ENCODE measurements at regions not wholly inside any gene's neighbourhood (a gene's known extent, or its start where the extent isn't known, plus 50 kb on each side); places are given as distances from the start of the nearest gene placed in this dataset.

- DNase-seq (ENCODE audit: low read depth) = no peak
- TF ChIP-seq, protein P1, sequence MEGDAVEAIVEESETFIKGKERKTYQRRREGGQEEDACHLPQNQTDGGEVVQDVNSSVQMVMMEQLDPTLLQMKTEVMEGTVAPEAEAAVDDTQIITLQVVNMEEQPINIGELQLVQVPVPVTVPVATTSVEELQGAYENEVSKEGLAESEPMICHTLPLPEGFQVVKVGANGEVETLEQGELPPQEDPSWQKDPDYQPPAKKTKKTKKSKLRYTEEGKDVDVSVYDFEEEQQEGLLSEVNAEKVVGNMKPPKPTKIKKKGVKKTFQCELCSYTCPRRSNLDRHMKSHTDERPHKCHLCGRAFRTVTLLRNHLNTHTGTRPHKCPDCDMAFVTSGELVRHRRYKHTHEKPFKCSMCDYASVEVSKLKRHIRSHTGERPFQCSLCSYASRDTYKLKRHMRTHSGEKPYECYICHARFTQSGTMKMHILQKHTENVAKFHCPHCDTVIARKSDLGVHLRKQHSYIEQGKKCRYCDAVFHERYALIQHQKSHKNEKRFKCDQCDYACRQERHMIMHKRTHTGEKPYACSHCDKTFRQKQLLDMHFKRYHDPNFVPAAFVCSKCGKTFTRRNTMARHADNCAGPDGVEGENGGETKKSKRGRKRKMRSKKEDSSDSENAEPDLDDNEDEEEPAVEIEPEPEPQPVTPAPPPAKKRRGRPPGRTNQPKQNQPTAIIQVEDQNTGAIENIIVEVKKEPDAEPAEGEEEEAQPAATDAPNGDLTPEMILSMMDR (IDR thresholded peaks at IDR 0.05; ENCODE audit: low read depth, low read length, missing control alignments) = no peak
- no peak overlapping the region for H3K4me3 ChIP-seq (ENCODE audit: low read depth, low read length)
These were observed 51.9 kb upstream of the ALX4 start for GRCh38 chr11:44361813-44362212.

- no peak overlapping the region for H3K4me3 ChIP-seq (ENCODE audit: low read depth, low read length)
- no peak for DNase-seq (ENCODE audit: low read depth)
- TF ChIP-seq, protein P1 (IDR thresholded peaks at IDR 0.05; ENCODE audit: low read depth, low read length, missing control alignments) = no peak
These were observed 53.2 kb upstream of the ALX4 start for GRCh38 chr11:44363116-44363515.

DNA sequence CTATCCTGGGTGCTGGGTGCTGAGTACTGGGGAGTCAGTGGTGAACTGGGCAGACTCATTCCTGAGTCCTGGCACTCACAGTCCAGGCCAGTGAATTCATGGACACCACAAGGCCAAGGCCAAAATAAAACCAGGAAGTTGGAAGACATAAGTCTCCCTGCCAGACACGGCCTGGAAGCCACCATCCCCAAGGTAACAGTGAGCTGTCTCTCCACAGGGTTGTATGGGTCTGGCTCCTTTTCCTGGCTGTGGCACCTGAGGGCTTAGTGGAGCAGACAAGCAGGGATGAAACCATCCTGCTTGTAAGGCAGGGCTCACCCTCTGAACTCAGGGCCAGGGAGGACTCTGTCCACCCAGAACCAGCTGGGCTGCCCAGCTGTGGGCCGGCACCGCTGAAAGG is 54.7 kb upstream of the ALX4 start:
- no peak for DNase-seq (ENCODE audit: low read depth)
- TF ChIP-seq, protein P1 (IDR thresholded peaks at IDR 0.05; ENCODE audit: low read depth, low read length, missing control alignments) = no peak

DNA sequence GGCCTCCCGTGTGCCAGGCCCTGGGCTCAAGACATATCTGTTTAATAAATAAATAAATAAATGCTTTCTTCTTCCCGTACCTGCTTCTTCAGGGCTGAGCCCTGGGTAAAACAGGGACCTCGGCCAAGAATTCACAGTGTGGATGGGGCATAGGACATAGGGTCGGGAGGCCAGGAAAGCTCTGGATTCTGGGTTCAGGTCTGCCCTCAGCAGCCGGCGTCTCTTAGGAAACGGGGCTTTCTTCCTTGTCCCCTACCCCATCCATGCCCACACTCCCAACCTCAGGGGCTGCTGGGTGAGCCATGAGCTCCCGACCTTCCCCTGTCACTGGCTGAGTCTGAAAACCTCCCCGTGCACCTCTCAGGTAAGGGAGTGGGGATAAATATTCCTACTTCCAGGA is 55.7 kb upstream of the ALX4 start:
- no peak overlapping the region for H3K4me3 ChIP-seq (ENCODE audit: low read depth, low read length)
- no peak for DNase-seq (ENCODE audit: low read depth)
- TF ChIP-seq, protein P1 (IDR thresholded peaks at IDR 0.05; ENCODE audit: low read depth, low read length, missing control alignments) = no peak

More for the DNA sequence above, 54.7 kb upstream of the ALX4 start:
- H3K4me3 ChIP-seq (ENCODE audit: low read depth, low read length) = no peak overlapping the region

- TF ChIP-seq, protein P1 (IDR thresholded peaks at IDR 0.05; ENCODE audit: low read depth, low read length, missing control alignments) = no peak
- H3K4me3 ChIP-seq (ENCODE audit: low read depth, low read length) = no peak overlapping the region
- no peak for DNase-seq (ENCODE audit: low read depth)
These were observed 56.1 kb upstream of the ALX4 start for GRCh38 chr11:44366026-44366425.

GRCh38 chr11:44366741-44367140 is 56.8 kb upstream of the ALX4 start:
- no peak for DNase-seq (ENCODE audit: low read depth)
- H3K4me3 ChIP-seq (ENCODE audit: low read depth, low read length) = no peak overlapping the region
- TF ChIP-seq, protein P1 (IDR thresholded peaks at IDR 0.05; ENCODE audit: low read depth, low read length, missing control alignments) = no peak

GRCh38 chr11:44367452-44367851 is 57.5 kb upstream of the ALX4 start:
- DNase-seq (ENCODE audit: low read depth) = no peak
- TF ChIP-seq, protein P1 (IDR thresholded peaks at IDR 0.05; ENCODE audit: low read depth, low read length, missing control alignments) = no peak

More at GRCh38 chr11:44367452-44367851, 57.5 kb upstream of the ALX4 start:
- no peak overlapping the region for H3K4me3 ChIP-seq (ENCODE audit: low read depth, low read length)

Measured in GM12864 (cell line).